BJ (cell line): ENCODE measurements at regions not wholly inside any gene's neighbourhood (a gene's known extent, or its start where the extent isn't known, plus 50 kb on each side); places are given as distances from the start of the nearest gene placed in this dataset.

Experiments used
- CTCF ChIA-PET: fragments of 350-600 bp; formaldehyde crosslinking; extraction: SDS; loops from one replicate; lab custom pipeline; 2021; ENCODE audit warnings: antibody characterized with exemption, inconsistent platforms; lab: Yijun Ruan, JAX
- POLR2A ChIA-PET: fragments of 300-600 bp; sonication (Branson Sonifier 250); formaldehyde crosslinking; extraction: SDS; loops from one replicate; lab custom pipeline; 2021; ENCODE audit warnings: antibody characterized with exemption; lab: Charles Lee
- DNase-seq: peaks from one replicate; pipeline ENCODE4 v3.0.0-alpha.2; 2011; ENCODE audit warnings: low read depth
- H3K27me3 ChIP-seq: 2 replicates; pipeline ENCODE4 v1.6.0; 2011; ENCODE audit warnings: low read length; ENCODE audit not compliant: control insufficient read depth, insufficient read depth
- H3K36me3 ChIP-seq: 2 replicates; pipeline ENCODE4 v1.5.1; 2011; ENCODE audit warnings: low read length; ENCODE audit not compliant: control insufficient read depth, insufficient read depth
- H3K4me3 ChIP-seq: 2 replicates; pipeline ENCODE4 v1.5.1; 2011; ENCODE audit warnings: low read depth, mild to moderate bottlenecking, control low read depth, low read length
- CTCF ChIP-seq: IDR thresholded peaks from 2 replicates; pipeline ENCODE4 v1.5.1; 2011; ENCODE audit warnings: low read depth, mild to moderate bottlenecking, control low read depth, inconsistent platforms, low read length, moderate library complexity; ENCODE audit not compliant: insufficient read depth

GRCh38 chr11:69386594-69387408 lies 92.8 kb downstream of the MYEOV start:
- Histone ChIP-seq H3K4me3 (no peak overlapping the region), H3K36me3 (no peaks in the 10 kb centered on the region), H3K27me3 (no peaks in the 10 kb centered on the region)
- DNase-seq, result no peak
- ChIA-PET POLR2A (no interaction called here), CTCF (interaction anchor here (1.2 kb wide), 1 partner anchor 11 kb away, joined by 3 read pairs; no protein-coding TSS in a partner anchor)
- TF ChIP-seq CTCF, result no peak

- TF ChIP-seq CTCF, result no peak
- POLR2A ChIA-PET, result no interaction called here
Observed at GRCh38 chr11:69387409-69387885, 93.5 kb downstream of the MYEOV start.

GRCh38 chr11:69388210-69388609 lies 93.3 kb upstream of the LINC01488 start:
- Histone ChIP-seq H3K27me3 (no peaks in the 10 kb centered on the region), H3K4me3 (no peak overlapping the region), H3K36me3 (no peaks in the 10 kb centered on the region)
- no peak for DNase-seq
- no peak for TF ChIP-seq CTCF
- ChIA-PET POLR2A (no interaction called here), CTCF (no interaction called here)

More at GRCh38 chr11:69387409-69387885, 93.5 kb downstream of the MYEOV start:
- Histone ChIP-seq H3K36me3 (no peaks in the 10 kb centered on the region), H3K4me3 (no peak overlapping the region), H3K27me3 (no peaks in the 10 kb centered on the region)
- CTCF ChIA-PET, result interaction anchor here (1.2 kb wide), 1 partner anchor 11 kb away, joined by 3 read pairs; no protein-coding TSS in a partner anchor
- DNase-seq, result no peak

GRCh38 chr11:69388661-69389060 lies 92.8 kb upstream of the LINC01488 start:
- POLR2A ChIA-PET, result no interaction called here
- no peak overlapping the region for H3K4me3 ChIP-seq
- no peaks in the 10 kb centered on the region for H3K36me3 ChIP-seq
- no peak for TF ChIP-seq CTCF
- no peaks in the 10 kb centered on the region for H3K27me3 ChIP-seq
- no peak for DNase-seq
- CTCF ChIA-PET, result no interaction called here

GRCh38 chr11:69390561-69390960 lies 90.9 kb upstream of the LINC01488 start:
- ChIA-PET CTCF (no interaction called here), POLR2A (no interaction called here)
- no peak for TF ChIP-seq CTCF
- no peak for DNase-seq
- Histone ChIP-seq H3K4me3 (no peak overlapping the region), H3K27me3 (no peaks in the 10 kb centered on the region), H3K36me3 (no peaks in the 10 kb centered on the region)
